ENCODE measurements at regions not wholly inside any gene's neighbourhood (a gene's known extent, or its start where the extent isn't known, plus 50 kb on each side); places are given as distances from the start of the nearest gene placed in this dataset.
"Not testable (repeated sequence)": the region's sequence is repeated elsewhere in the genome, so short reads cannot be mapped to it uniquely, and the experiment has no call there.

- no peak for DNase-seq
Measured at GRCh38 chr2:16777123-16777870, 111.7 kb upstream of the CYRIA start.

GRCh38 chr2:16775899-16776231, 110.2 kb upstream of the CYRIA start:
- no peak for DNase-seq

- no peak for DNase-seq
Measured at GRCh38 chr2:16774980-16775898, 109.6 kb upstream of the CYRIA start.

GRCh38 chr2:16774091-16774490, 108.5 kb upstream of the CYRIA start:
- DNase-seq, result no peak

GRCh38 chr2:16773080-16773713, 107.6 kb upstream of the CYRIA start:
- DNase-seq, result peak; percentile 35

GRCh38 chr2:16767789-16768476, 102.3 kb upstream of the CYRIA start:
- no peak for DNase-seq

GRCh38 chr2:16765356-16765755, 99.7 kb upstream of the CYRIA start:
- DNase-seq, result no peak

- DNase-seq, result no peak
Measured at GRCh38 chr2:16764487-16764886, 98.9 kb upstream of the CYRIA start.

- DNase-seq, result no peak
Measured at GRCh38 chr2:16763493-16763899, 97.9 kb upstream of the CYRIA start.

- no peak for DNase-seq
Measured at GRCh38 chr2:16763056-16763455, 97.4 kb upstream of the CYRIA start.

- no peak for DNase-seq
Measured at GRCh38 chr2:16760426-16760825, 94.8 kb upstream of the CYRIA start.

GRCh38 chr2:16756831-16757644, 91.4 kb upstream of the CYRIA start:
- peak; percentile 48 for DNase-seq

GRCh38 chr2:16755442-16755841, 89.8 kb upstream of the CYRIA start:
- no peak for DNase-seq

GRCh38 chr2:16753025-16753424, 87.4 kb upstream of the CYRIA start:
- DNase-seq, result not testable (repeated sequence)

GRCh38 chr2:16750925-16751214, 85.2 kb upstream of the CYRIA start:
- DNase-seq, result not testable (repeated sequence)

- DNase-seq, result no peak
Measured at GRCh38 chr2:16750175-16750924, 84.7 kb upstream of the CYRIA start.

GRCh38 chr2:16748511-16749266, 83.1 kb upstream of the CYRIA start:
- DNase-seq, result not testable (repeated sequence)

- no peak for DNase-seq
Measured at GRCh38 chr2:16747689-16748088, 82.1 kb upstream of the CYRIA start.

- DNase-seq, result no peak
Measured at GRCh38 chr2:16747257-16747656, 81.6 kb upstream of the CYRIA start.

- DNase-seq, result no peak
Measured at GRCh38 chr2:16746833-16747232, 81.2 kb upstream of the CYRIA start.

GRCh38 chr2:16746329-16746728, 80.7 kb upstream of the CYRIA start:
- DNase-seq, result no peak

Measured in NCI-H774 (cell line).